CD4-positive, alpha-beta T cell treated with Interleukin-21 for 1 hour (primary cell): ENCODE measurements at regions not wholly inside any gene's neighbourhood (a gene's known extent, or its start where the extent isn't known, plus 50 kb on each side); places are given as distances from the start of the nearest gene placed in this dataset.

Experiments
- DNase-seq: peaks from one replicate; pipeline ENCODE4 v3.0.0-alpha.2; 2020

DNA sequence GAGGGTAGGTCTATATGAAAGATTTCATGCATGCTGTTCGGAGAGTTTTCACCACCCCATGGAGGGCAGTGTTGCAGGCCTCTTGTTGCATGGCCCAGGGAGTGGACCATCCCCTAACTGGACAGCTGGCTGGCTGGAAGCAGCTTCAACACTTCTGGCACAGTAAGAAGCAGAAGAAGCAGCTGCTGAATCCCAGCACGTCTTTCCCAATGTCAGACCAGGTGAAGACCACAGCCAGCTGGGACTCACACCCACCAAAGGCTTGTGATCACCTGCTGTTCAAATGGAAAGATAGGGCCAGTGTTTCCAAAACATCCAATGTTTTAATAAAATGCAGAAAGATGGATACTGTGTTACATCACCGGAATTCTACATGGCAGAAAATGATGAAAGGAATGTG lies 1423.6 kb downstream of the AACS start:
- no peak for DNase-seq

DNA sequence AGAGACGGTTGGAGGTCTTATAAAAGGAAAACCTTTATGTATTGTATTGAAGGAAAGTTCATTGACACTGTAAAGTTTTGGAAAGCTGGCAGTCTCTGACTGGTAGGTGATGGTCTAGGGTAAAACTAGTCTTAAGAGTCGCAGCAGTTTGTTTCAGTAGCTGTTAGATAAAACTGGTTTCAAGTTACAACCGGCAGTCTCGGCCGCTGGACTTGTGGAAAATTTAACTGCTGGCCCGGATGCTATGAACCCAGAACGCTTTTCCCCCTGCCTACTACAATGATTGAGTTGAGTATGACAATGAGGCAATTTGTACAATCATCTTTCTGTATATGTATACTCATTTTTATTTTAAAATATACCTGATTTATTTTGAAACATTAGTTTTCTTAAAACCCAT lies 1426.9 kb downstream of the AACS start:
- DNase-seq: no peak

DNA sequence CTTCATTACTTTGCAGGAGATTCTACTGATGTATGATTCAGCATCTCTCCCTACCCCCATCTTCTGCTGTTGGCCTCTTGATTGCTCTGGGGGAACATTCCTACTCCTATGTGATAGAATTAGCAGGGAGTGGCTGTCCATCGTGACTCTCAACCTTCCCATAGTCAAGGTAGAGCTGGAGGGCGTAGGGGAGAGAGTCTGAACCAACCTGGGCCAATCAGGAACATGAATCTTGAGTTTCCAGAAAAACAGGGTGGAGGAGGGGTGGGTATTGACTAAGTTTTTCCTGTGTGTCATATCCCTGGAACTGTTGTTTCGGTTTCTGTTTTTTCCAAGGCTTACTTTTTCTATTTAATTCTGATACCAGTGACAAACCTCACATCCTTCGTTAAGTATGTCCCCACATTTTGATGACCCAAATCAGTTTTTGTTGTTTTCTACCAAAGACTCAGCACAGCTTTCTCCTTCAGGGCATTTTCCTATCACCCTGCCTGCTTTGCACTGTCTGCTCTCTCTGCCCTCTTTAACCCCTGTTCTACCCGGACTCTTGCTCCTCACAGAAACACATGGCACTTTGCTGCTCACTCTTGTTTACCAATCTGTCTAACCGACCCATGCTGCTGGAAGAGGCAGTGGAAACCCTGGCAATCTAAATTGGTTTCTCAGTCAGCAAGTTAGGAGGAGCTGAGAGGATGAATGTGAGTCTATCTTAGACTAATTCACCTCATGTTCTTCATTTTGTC lies 1428.3 kb downstream of the AACS start:
- DNase-seq: no peak

DNA sequence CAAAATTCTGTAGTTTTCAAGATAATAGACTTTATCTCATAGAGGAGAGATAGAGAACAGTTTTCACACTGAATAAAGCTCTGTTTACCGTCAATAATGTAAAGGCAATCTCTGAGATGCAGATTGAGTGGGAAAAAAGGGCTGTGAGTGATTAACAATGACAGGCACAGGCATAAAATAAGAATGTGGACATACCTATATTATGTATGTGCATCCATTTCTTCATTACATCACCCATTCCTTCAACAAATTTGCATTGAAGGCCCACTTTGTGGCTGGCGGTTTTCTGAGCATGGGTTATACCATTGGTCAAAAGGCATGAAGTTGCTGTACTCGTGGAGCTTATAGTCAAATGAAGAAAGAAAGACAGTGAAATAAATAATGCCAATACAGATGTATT lies 1431.0 kb downstream of the AACS start:
- DNase-seq: no peak

DNA sequence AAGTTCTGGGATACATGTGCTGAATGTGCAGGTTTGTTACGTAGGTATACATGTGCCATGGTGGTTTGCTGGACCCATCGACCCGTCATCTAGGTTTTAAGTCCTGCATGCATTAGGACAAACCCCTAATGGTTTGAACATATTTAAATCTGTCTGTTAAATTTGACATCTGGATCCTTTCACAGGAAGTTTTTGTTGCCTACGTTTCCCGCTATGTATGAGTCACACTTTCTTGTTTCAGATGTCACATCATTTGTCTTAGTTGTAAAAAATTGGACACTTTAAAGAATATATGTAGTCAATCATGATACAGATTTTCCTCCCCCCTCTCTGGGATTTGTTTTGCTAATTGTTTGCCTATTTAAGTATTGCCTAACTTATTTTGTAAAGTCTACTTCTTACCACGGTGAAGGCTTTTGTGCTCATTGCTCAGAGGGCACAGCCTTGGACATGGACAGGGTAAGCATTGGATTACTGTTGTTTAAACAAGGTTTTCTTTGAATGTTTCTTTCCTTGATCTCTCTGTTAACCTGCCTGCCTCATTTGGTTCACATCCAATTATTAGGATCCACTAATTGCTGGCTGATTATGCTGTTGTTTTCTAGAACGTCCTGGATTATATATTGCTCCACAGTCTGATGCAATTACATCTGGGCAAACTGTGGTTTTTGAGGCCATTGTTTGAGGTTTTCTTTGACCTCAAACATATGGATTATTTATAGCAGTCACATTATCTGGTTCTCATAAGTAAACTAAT lies 1441.4 kb downstream of the AACS start:
- DNase-seq: no peak

DNA sequence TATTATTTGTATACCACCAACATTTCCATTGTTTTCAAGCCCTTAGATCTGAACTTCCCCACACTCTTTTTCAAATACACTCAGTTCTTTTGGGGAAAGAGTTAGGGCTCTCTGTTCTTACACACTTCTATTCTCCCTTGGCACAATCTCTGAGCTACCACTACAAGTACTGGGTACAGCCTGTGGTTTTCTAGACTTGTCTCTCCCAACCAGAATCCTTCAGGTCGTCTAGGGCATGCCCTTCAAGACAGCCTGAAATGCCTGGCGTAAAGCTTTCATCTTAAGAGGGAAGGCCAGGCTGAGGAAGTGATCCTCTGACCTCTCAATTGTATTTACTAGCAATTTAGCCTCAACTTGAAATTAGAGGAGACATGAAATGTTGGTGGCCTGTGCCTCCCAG lies 1442.0 kb downstream of the AACS start:
- DNase-seq: no peak

DNA sequence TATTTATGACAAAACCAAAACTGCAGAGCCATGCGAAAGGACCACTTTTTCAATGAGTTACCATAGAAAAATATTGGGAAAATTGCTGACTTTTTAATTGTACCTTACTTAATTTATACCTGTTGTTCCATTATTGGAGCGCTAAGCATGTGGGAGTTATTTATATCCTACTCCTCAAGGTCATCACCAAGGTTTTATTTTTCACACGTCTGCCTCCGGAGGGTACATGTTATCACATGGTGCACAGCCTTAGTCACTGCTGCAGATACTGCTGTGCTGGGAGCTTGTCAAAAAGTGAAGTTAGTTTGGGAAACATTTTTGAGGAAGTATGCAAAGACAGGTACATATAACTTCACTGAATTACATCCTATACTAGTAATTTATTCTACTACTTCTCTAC lies 1444.3 kb downstream of the AACS start:
- DNase-seq: no peak

DNA sequence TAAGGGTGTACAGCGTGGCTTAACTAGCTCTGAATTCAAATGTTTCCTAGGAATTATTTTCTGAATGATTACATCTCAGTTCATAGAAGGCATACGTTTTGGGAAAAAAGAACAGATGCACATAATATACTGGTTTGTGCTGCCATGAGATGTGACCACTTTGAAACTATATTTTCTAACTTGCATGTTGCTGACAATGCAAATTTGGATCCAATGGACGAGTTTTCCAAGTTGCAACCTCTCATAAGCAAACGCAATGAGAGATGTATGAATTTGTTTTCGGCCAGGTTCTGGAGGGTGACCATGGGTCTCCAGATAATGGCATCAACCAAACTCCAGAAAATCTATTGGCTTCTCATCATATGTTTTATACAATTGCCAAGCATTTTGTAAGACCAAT lies 1445.4 kb downstream of the AACS start:
- no peak for DNase-seq

DNA sequence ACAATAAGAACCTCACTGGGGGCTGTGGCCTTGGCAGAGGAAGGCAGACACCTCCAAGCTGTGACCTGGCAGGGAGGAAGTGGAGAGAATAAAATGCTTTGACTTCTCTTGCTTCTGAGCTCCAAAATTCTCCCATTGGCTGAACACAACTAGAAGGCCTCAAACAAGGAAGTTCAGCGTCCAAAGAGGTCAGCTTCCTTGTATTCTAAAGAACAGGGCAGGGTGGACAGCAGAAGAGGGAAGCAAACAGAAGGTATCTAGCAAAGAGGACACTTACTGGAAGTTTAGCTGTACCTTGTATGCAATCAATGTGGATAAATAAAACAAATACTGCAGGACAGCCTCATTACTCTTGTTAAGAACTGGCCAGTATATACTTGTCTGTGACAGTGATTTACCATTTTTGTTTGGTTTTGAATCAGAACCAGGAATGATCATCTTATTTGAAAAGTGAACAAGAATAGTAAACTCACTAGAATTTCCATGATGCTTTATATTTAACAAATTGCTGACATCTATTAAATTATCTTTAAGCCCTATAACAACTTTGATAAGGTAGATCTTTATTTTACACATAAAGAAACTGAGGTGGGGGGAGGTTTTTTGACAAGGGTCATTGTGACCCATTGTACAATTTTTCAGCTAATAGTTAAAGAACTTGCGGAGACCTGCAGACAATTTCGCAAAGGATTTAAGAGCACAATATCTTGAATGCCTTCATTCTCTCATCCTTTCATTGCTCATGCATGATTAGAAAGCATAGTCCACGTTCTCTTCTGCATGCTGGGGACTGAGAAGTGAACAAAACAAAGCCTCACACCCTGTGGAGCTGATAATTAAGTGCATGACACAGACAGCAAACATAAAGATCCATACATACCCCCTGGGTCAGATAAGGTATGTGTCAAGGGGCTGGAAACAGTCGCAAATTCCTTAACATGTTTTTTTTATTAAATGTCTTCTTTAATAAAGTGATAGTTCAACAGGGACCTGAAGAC lies 1448.0 kb downstream of the AACS start:
- DNase-seq: no peak

DNA sequence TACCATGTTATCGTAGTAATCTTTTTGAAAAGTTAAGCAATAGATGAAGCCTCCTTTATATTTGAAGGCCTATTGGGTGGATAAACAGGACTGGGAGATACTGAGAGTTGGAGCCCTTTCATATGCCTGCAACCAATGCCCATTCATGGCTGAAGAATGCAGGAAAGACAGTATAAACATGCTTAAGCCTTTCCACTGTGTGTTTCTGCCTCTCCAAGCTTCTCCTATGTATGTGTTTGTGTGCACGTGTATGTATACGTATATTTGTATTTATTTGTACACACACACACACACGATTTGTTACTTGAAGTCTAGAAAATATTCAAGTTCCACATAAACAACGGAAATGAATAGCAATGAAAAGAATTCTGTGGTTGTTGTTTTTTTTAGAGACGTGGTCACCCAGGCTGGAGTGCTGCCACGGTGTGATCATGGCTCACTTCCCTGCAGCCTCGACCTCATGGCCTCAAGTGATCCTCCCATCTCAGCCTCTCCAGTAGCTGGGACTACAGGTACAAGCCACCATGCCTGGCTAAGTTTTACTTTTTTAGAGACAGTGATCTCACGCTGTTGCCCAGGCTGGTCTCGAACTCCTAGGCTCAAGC lies 1453.5 kb downstream of the AACS start:
- DNase-seq: no peak

DNA sequence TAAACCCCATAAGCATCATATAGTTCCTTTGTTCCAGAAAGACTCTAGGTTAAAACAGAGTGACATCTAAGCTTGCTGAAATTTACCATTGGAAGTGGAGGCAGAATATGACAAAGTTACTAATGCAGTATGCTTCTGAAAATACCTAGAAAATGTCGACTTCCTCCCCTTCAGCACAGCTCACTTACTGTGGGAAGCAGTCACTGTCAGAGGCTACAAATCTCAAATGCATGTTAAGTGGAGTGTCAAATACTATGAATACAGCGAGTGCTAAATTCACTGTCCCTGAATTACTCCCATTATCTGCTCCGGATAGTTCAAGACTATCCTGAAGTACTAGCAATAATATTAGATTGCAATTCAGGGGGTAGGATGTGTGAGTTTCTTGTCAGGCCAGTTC lies 1454.6 kb downstream of the AACS start:
- DNase-seq: no peak

DNA sequence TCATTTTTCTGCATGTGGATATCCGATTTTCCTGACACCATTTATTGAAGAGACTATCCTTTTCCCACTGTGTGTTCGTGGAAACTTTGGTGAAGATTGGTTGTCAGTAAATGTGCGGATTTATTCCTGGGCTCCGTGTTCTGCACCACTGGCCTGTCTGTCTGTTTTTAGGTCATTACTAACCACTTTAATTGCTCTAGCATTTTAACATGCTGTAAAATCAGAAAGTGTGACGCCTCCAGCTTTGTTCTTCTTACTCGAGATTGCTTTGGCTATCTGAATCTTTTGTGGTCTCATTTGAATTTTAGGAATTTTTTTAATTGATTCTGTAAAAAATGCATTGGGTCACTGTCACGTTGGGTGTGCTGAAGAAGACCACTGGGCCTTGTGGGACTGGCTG lies 1458.7 kb downstream of the AACS start:
- no peak for DNase-seq

DNA sequence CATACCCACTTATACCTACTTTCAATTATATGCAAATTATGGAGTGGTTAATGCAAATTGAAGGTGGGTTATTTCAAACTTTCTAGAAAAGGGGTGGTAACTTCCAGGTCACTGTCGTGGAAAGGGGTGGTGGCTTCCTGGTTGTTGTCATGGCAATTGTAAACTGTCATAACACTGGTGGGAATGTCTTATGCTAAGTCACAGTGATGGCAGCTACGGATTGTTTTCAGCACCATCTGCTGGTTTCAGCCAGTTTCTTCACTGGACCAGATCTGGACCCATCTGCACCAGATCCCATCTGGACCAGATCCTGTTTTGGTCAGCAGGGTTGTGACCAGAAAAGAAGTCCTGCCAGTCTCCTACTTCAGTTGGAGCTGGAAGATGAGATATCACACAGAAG lies 1469.3 kb downstream of the AACS start:
- DNase-seq: no peak

DNA sequence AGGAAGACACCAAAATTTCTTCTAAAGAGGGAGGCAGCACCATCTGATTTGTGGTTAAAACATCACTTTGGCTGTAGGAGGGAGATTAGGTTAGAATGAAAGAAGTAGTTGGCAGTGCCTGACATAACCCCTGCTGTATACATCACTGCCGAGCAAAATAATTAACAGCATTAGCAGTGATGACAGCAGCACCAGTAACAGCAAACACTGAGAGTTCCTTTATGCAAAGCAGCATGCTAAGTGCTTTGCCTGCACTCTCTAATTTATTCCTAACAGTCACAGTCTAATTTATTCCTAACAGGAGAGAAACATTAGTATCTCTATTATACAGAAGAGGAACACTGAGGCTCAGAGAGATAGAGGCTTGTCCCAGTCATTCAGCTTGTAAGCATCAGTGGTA lies 1469.7 kb downstream of the AACS start:
- DNase-seq: no peak

DNA sequence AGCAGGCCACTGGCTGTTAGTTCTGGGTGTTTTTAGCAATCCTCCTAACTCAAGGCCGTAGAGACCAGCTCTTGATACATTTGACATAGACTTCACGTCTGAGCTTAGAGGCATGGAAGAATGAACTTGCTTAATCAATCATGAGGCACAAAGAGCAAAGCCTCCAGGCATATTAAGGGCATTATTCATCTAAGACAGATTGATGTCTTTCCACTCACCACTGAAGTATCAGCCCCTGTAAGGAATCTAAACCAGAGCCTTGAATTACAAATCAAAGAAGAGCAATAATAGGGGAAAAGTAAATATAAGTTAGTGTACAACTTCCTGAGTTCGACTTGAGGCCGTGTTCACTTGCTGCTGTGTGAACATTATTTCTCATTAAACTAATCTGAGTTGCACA lies 1470.7 kb downstream of the AACS start:
- no peak for DNase-seq

DNA sequence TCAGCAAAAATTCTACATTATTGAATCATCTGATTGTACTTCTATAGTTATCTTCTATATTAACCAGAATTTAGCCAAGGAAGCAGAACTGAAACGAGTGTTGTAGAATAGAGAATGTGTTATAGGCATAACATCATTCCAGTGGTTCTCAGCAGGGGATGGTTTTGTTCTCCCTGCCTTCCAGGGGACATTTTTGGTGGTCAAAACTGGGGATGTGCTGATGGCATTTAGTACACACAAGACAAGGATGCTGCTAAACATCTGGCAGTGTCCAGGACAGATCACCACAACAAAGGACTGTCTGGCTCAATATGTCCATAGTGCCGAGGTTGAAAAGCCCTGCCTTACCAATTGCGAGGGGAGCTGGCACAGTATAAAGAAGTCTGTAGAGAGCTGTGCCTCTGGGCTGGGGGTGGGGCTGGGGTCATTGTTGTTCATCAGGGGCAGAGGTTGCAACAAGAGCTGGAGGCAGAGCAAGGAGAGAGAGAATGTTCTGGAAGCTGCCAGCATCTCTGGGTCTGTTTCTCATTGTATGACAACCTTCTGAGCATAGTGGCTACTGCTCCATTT lies 1472.8 kb downstream of the AACS start:
- no peak for DNase-seq

DNA sequence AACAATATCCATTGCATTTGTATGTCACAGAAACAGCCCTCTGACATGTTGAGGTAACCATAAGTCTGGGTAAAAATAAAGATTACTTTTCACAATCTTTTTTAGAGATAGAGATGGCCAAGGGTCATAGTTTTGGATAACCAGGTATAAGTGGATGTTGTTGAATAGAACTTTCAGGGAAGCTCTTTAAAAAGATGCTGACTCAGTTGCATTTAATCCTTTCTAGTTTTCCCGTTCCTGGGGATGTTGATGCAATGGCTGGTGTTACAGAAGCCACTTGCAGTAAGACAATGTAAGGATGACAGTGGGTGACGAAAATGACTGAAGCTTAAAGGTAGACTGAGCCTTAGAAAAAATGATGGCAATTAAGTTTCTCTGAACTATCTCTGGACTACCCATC lies 1473.7 kb downstream of the AACS start:
- DNase-seq: no peak

DNA sequence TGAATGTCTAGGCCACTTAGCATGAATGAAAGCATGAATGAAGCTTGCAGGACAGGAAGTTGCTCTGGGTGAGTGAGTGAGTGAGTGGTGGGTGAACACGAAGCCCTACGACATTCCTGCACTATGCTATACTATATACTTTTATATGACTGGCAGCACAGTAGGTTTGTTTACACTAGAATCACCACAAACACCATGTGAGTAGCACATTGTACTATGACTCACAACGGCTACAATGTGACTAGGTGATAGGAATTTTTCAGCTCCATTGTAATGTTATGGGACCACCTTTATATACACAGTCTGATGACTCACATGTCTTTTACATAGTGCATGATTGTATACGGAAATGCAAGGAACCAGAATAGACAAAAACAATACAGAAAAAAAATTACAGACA lies 1480.2 kb downstream of the AACS start:
- no peak for DNase-seq

DNA sequence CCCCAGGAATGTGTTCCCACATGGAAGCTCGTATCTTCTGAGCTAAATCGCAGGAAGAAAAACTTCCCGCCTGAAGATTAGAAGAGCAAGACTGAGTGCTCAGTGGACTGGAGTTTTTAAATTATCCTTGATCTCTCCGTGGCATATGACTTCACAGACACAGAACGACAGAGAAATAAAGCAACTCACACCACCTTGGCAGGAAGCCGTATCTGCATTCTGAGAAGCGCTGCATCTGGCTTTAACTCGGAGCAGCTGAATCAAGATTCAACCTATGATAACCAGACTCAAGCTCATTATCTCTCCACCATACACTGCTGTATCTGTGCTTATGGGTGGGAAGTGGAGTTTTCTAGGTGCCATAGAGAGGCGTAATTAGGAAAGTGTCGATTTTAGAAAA lies 1482.7 kb downstream of the AACS start:
- no peak for DNase-seq

DNA sequence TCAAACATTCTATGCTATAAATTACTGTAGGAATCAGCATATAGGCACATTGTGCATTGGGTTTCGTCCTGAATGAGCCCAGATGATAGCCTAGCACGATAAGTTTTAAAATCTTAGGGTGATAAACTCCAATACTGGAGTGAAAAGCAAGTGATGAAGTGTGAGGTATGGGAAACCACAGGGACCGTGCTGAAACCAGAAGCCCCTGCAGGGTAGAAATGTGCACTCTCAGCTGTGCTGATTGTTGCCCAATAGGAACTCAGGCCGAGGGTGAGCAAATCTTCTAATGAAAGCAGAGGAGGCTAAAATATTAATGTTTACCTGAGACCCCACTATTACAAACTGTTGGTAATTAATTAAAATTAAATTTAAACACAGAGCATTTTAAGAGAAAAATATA lies 1486.6 kb downstream of the AACS start:
- no peak for DNase-seq

DNA sequence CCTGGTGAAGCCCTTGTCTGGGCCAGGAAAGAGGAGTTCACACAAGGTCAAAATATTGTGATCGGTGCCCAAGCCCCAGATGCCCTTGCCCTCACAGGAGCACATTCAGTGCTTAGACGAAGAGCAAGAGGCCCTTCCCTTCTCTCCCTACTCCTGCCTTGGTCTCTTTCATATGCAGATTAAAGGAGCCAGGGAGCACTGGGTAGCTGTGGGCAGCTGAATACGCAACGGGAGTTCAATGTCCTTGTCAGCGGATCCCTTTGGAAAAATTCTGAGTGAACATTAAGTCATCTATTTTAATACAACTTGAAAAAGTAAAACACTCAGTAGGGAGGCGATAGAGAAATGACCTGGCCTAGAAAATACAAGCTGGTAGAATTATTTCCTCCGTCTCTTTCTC lies 1489.4 kb downstream of the AACS start:
- DNase-seq: no peak

DNA sequence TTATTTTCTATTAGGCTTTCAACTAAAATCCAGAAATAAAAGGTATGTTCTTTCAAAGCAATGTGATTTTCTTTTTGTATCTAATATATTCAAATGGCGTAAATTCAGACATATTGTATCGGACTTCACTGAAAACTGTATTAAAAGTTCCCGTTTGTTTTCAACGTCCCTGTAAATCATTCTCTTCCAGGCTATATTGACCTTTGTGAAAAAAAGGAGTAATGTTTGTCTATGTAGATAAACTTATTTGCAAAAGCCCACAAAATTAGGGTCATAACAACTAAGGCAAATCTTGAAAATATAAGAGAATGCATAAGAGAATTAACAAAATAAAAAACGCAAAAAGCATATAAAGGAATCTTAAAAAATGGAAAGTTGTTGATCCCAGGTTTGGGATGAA lies 1492.4 kb downstream of the AACS start:
- no peak for DNase-seq

DNA sequence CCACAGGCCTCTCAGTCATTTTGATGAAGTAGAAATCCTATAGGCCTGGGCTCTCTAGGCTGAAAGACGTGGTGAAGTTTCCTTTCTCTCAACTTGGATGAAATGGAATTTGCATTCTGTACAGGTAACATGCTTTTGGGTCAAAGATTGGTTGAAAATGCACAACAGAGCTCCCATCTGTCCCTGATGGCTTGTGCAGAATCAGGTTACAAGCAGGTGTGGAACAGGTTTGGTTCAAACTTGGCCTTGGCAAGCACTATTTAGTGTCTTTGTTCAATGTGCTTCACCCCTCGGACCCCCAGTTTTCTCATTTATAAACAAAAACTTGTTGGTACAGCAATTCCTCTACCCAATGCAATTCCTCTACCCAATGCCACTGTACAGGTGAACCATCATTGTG lies 1493.0 kb downstream of the AACS start:
- no peak for DNase-seq
